Neural crest cell (in vitro differentiated cells): ENCODE measurements at regions not wholly inside any gene's neighbourhood (a gene's known extent, or its start where the extent isn't known, plus 50 kb on each side); places are given as distances from the start of the nearest gene placed in this dataset.

Experiments
- DNase-seq: peaks from one replicate; pipeline ENCODE4 v3.0.0; 2021; ENCODE audit warnings: low read depth, mixed read lengths, low spot score
- H3K27ac Mint-ChIP-seq: one replicate; pipeline ENCODE4 v1.8.0; 2021; ENCODE audit warnings: mild to moderate bottlenecking, mixed read lengths; ENCODE audit not compliant: unreplicated experiment
- H3K27me3 Mint-ChIP-seq: 2 replicates; pipeline ENCODE4 v1.8.0; 2021; ENCODE audit warnings: low read depth, mild to moderate bottlenecking, mixed read lengths
- H3K36me3 Mint-ChIP-seq: 2 replicates; pipeline ENCODE4 v1.8.0; 2021; ENCODE audit warnings: low read depth, mild to moderate bottlenecking, mixed read lengths
- H3K4me1 Mint-ChIP-seq: 2 replicates; pipeline ENCODE4 v1.8.0; 2021; ENCODE audit warnings: mixed read lengths
- H3K4me3 Mint-ChIP-seq: one replicate; pipeline ENCODE4 v1.8.0; 2021; ENCODE audit warnings: mild to moderate bottlenecking, mixed read lengths
- H3K9me3 Mint-ChIP-seq: 2 replicates; pipeline ENCODE4 v1.8.0; 2021; ENCODE audit warnings: mixed read lengths
- CTCF ChIP-seq: fragments of 200-600 bp; sonication (generic); conservative IDR thresholded peaks from 2 replicates; pipeline ENCODE4 v1.5.0; 2021; ENCODE audit warnings: antibody characterized with exemption, mild to moderate bottlenecking

DNA sequence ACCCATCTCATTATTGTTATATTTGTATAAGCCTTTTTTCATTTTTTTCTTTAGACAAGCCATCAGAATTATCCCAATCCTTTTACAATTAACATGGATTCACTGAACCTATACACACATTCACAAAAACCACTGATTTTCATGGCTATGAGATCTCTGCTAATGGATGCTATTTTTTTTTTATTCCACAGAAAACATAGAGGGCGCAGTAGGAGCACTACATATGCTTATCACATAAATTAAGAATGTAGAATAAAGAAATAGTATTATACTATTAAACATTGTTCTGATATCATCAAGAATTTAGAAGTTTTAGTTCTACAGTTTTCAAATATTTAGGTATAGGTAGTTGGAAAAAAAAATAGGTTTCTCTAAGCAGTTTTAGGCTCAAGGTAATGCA, 1477.4 kb downstream of the ARAP2 start:
- H3K4me1 Mint-ChIP-seq: no peaks in the 10 kb centered on the region
- no peaks in the 10 kb centered on the region for H3K9me3 Mint-ChIP-seq
- no peak overlapping the region for H3K4me3 Mint-ChIP-seq

GRCh38 chr4:34767407-34767806, 1476.9 kb downstream of the ARAP2 start:
- no peaks in the 10 kb centered on the region for H3K27me3 Mint-ChIP-seq
- no peaks in the 10 kb centered on the region for H3K9me3 Mint-ChIP-seq
- H3K4me1 Mint-ChIP-seq: no peaks in the 10 kb centered on the region
- H3K4me3 Mint-ChIP-seq: no peak overlapping the region
- H3K36me3 Mint-ChIP-seq: no peaks in the 10 kb centered on the region
- TF ChIP-seq CTCF: no peak
- DNase-seq: no peak
- H3K27ac Mint-ChIP-seq: no peak overlapping the region

More for the DNA sequence above, 1477.4 kb downstream of the ARAP2 start:
- TF ChIP-seq CTCF: no peak
- Mint-ChIP-seq H3K27me3 (no peaks in the 10 kb centered on the region), H3K27ac (no peak overlapping the region), H3K36me3 (no peaks in the 10 kb centered on the region)
- no peak for DNase-seq

DNA sequence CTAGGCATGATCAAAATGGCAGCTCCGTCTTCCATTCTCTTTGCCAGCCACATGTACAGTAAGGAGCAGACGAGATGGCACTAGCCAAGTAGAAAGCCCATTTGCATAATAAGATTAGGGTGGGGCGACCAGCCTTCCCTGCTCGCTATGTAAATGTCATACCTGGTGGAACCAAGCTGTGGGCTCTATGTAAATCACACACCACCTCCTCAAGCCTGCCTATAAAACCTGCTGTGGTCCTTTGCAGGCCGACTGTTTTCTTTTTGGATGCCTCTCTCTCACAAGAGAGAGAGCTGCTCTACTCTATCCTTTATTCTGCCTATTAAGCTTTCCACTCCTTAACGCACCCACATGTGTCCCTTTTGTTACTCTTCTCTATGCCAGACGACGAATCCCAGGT, 1472.7 kb downstream of the ARAP2 start:
- no peak for TF ChIP-seq CTCF
- Mint-ChIP-seq H3K9me3 (no peaks in the 10 kb centered on the region), H3K4me3 (no peak overlapping the region), H3K27ac (no peak overlapping the region), H3K36me3 (no peaks in the 10 kb centered on the region), H3K27me3 (no peaks in the 10 kb centered on the region), H3K4me1 (peaks cover 4% of the 10 kb centered on the region)
- DNase-seq: no peak

- Mint-ChIP-seq H3K27me3 (no peaks in the 10 kb centered on the region), H3K9me3 (no peaks in the 10 kb centered on the region), H3K4me3 (no peak overlapping the region), H3K4me1 (no peaks in the 10 kb centered on the region), H3K27ac (no peak overlapping the region), H3K36me3 (no peaks in the 10 kb centered on the region)
- DNase-seq: no peak
- no peak for TF ChIP-seq CTCF
These were observed 1454.2 kb downstream of the ARAP2 start for GRCh38 chr4:34790131-34790530.

DNA sequence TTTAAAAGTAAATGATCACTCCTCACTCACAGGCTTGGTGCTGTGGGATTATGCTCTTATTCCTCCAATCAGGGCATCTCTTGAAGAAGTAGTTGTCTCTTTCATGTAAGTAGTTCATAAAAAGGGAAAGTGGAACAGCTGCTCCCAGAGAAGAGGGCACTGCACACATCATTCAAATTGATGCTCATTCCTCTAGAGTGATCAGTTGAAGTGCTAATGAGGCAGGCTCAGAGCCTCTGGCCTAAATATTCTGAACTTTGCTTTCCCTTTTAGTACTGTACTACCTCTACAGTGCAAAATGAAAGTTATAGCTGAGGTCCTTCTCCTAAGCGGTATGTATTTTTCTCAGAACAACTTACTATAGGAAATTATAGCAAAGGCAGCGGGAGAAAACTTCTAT, 1453.1 kb downstream of the ARAP2 start:
- no peaks in the 10 kb centered on the region for H3K27me3 Mint-ChIP-seq
- TF ChIP-seq CTCF: no peak
- H3K4me3 Mint-ChIP-seq: no peak overlapping the region
- no peaks in the 10 kb centered on the region for H3K4me1 Mint-ChIP-seq
- no peak overlapping the region for H3K27ac Mint-ChIP-seq
- no peak for DNase-seq
- no peaks in the 10 kb centered on the region for H3K9me3 Mint-ChIP-seq
- no peaks in the 10 kb centered on the region for H3K36me3 Mint-ChIP-seq

DNA sequence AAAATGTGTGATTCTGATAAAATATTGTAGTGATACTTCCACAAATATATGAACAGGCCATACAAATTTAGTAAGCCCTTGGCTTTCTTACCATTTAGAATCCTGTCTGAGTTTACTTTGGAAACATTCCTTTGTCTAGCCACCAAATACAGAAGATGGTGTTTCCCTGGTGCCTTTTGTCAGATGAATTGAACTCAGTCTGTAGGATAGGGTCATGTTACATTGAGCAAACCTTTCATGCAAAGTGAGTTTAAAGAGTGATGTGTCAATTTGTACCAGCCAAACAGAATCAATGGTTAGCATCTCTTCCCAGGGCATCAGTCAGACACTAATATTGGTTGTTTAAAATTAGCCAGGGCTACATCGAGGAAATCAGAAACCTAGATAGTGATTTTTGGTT, 1443.4 kb downstream of the ARAP2 start:
- Mint-ChIP-seq H3K4me3 (no peak overlapping the region), H3K9me3 (no peaks in the 10 kb centered on the region), H3K27ac (no peak overlapping the region), H3K27me3 (no peaks in the 10 kb centered on the region), H3K36me3 (no peaks in the 10 kb centered on the region), H3K4me1 (no peaks in the 10 kb centered on the region)
- no peak for TF ChIP-seq CTCF
- no peak for DNase-seq
